ENCODE measurements at regions not wholly inside any gene's neighbourhood (a gene's known extent, or its start where the extent isn't known, plus 50 kb on each side); places are given as distances from the start of the nearest gene placed in this dataset.
A peak's percentile ranks its signal among the peaks of the same experiment; 100 is the strongest.
"Not testable (repeated sequence)": the region's sequence is repeated elsewhere in the genome, so short reads cannot be mapped to it uniquely, and the experiment has no call there.

DNA sequence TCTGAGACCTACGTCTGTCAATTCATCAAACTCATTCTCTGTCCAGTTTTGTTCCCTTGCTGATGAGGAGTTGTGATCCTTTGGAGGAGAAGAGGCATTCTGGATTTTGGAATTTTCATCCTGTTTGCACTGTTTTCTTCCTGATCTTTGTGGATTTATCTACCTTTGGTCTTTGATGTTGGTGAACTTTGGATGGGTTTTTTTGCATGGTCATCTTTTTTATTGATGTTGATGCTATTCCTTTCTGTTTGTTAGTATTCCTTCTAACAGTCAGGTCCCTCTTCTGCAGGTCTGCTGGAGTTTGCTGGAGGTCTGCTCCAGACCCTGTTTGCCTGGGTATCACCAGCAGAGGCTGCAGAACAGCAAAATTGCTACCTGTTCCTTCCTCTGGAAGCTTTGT is 322.2 kb downstream of the CCSER2 start:
- DNase-seq, result not testable (repeated sequence)

DNA sequence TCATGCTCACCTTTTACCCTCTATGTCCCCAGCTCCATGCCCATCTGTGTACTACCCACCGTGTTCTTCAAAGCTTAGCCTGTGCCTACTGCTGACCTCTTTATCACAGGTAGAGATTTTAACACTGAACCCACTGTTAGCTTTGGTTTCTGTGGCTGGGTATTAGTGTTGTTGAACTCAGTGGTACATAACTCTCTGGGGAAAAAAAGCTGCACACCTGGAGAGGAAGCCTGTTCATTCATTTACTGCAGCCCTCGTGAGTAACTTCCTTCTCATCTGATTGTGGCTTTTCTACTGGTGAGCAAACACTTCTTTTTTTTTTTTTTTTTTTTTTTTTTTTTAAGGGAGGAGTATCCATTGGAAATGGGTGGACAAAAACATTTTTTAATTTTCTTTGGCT is 326.3 kb downstream of the CCSER2 start:
- no peak for DNase-seq

DNA sequence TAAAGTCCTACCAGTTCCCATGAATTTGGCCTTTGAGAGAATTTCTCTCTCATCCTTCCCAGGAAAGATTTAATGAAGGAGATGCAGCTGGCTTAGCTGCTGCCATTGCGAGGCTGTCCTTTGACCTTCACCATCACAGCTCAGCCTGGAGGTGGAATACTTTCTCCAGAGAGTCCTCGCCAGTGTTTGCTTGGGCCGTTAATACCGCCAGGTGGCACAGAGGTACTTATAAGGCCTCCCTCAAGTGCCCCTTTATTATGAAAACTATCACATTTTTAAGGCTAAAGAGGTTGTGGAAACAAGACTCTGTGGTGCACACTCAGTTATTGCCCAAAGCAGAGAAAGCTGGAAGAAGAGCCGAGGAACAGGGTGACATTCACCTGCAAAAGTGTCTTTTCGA is 330.6 kb downstream of the CCSER2 start:
- no peak for DNase-seq

DNA sequence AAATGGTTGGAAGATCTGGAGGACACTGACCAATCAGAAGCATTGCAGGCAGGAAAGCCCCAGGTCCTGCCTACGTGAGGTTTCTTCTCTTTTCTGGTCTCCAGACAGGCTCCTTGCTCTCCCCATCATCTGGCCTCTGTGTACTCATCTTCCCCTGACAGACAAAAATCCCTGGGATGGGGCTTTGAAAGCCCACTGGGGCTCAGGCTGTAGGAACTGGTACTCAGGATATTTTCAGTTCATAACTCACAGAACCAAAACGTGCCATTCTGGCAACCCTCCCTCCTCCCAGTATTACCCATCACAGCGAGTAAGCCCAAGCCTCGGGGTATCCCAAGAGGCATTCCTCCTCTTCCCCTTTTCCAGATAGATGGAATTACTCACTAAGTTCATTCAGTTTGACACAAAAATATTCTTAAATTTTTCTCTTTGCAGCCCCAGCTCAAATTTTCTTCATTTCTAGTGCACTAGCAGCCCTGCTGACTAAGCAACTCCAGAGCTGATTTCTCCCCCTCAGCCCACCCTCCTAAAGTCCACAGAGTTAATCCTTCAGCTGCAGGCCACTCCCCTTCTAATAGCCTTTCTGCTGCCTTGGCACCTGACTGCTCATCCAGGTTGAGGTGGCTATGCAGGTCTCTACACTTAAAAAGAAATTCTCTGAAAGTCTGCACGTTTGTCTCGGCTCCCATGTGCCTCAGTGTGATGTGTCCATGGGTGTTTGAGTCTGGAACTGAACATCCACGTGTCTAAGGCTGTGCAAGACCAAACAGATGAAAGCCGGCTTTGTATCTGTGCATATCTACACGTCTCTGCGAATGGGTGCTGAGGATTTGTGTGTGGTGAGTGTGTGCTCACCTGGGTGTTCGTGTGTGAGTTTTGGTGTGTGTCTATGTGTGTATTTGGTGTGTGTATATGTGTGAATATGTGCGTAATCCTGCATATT is 331.4 kb downstream of the CCSER2 start:
- DNase-seq, result no peak

DNA sequence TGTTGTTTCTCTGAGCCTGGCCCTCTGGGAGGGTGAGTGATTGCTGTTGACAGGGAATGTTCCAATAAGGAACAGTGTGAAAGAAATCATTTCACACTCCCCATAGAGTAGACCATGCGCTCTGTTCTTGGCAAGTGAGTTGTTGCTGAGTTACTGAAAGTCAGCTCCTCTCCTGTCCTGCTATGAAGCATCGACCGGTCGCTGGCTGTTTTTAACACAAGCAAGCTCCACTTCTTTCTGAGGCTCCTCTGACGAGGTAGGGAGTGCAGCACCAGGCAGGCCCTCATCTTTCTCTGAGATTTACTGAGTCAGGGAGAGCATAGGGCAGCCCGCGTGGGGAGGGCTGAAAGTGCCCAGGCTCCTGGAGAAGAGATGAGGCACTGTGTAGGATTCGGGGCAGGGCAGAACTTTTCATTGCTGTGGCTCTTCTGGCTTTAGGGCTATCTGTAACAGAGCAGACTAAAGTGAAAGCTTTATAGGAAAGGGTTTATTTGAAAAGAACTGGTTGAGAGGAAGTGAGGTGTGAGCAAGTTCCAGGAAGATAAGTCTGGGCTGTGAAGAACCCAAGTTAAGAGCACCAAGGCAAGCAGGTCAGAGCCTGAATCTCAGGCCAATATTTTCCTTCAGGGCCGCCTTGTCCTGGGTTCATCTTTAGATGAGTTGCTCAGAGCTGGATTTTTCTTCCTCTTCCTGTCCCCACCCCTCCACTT is 332.2 kb downstream of the CCSER2 start:
- DNase-seq, result no peak

DNA sequence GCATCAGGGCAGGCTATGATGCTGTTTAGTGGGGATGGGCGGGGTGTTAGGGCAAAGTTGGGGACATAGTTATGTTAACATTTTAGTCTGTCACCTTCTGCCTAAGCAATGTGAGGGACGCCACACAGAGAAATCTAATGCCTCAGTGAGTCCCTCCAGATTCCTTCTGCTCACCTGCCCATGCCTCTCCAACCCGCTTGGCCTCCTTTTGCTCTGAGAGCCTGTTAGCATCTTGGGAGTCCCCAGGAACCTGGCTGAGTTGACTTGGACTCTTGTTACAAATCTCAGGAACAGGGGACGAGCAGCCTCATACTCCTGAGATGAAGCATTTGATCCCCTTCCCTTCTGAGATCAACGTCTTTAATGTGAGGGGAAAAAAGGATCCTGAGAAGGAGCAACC is 336.8 kb downstream of the CCSER2 start:
- no peak for DNase-seq

DNA sequence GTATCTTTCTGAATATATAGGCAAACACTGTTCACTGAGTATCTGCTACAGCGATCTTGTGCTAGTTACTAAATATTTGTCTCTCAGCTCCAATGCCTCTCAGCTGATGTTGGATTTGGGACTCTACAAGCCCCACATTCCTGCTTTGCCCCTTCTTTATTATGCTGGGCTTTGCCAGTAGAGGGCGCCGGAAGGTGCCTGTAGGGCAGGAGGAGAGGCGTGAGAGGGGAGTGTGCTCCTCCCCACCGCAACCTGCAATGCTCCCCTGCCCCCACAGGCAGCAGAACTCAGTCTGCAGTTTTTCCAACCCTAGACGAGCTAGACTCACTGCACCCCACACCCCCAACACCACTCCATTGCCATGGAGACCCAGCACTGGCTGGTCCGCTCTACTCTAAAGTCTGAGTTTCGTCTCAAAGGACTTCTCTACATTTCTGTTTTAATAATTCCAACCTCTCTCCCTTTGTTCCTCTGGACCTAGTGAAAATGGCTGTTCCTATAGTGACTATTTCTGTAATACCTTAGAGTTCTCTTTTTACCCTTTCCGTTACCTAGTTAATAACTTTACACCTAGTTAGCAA is 337.6 kb downstream of the CCSER2 start:
- peak; percentile 31 to 40 for DNase-seq

DNA sequence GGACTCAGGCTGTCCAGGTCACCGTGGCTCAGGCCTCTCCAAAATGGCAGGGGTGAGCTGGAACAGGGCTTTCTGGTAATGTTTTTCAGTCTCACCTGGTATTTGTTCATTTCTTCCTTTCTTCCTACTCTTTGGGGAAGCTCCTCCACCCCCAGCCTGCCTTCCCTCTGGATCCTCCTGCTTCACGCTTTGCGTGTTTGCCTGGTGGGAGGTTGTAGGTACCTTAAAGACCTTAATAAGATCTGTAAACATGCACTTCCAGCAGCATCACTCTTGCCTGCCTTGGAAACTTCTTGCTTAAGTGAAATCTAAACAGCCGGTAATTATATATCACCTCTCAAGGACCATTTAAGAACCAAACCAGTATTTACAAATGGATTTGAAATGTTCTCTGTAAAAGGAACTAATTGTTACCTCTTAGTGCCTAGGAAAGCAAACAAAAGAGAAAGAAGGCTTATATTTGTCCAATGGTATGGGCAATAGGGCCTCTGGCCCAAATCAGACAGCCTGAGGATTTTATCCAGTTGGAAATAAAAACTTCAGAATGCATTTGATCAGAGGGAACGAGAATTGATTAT is 339.9 kb downstream of the CCSER2 start:
- DNase-seq, result no peak

DNA sequence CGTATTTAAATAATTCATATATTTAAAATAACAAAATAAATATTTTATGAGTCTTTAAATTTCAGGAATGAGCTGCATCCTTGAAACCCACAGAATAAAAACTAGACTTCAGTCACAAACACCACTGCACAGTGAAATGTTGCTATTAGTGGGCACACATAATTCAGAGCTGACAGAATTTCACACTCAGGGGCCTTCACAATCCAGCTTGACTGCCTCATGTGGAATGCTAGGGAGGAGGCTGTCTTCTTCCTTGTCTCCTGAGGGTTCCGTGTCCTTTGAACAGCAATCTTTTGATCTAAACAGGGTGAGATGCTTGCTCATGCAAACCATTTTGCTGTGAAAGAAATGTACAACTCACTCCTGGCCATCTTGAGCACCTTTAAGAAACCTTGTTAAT is 346.7 kb downstream of the CCSER2 start:
- no peak for DNase-seq

DNA sequence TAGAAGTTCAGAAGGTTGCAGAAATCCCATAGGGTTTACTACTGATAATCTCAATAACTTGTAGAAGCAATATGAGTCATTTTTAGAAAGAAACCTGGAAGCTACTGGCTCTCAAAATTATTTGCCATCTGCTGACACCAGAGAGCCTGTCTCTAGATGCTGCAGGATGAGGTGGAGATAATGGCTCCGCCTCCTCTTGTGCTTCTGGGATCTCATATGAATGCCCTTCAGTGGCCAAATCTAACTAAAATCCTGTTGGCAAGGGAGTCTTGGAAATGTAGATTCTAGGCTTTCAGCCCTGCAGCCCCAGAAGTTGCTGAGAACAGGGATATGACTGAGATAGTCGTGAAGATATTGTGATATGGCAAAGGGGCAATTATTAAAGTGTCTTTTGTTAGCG is 348.1 kb downstream of the CCSER2 start:
- no peak for DNase-seq

DNA sequence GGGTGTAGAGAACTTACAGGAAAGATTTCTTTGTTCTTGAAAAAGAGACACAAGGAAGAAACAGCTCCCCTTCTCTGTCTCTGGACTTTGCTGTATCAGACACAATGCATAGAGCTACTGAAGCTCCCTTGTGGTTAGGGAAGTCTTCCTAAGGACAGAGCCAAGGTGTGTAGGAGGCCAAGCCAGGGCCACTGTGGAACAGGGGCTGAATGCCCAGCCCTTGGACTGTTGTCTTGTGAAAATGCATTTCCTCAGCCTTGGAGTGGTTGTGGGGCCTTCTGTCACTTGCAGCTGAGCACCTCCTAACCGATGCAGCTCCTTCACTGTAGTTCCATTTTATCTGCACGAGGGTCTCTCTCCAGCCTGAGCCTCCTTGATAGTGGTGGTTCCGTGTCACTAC is 353.4 kb downstream of the CCSER2 start:
- DNase-seq, result no peak

DNA sequence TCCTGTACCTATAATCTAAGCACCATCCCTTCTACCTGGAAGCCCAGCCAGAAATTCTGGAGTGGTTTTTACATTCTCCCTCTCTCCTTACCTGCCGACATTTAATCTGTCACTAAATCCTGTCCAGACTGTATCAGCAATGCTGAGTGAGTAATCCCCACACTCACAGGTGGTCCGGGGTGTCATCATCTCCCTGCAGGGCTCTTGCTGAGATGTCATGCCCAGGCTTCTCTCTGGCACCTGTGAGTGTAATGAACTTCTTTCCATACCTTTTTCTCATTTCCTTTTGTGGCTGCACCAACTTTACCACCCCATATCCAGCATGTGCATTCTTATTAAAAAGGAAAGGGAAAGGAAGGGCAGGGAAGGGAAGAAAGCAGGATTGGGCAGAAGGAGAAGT is 355.2 kb downstream of the CCSER2 start:
- no peak for DNase-seq

DNA sequence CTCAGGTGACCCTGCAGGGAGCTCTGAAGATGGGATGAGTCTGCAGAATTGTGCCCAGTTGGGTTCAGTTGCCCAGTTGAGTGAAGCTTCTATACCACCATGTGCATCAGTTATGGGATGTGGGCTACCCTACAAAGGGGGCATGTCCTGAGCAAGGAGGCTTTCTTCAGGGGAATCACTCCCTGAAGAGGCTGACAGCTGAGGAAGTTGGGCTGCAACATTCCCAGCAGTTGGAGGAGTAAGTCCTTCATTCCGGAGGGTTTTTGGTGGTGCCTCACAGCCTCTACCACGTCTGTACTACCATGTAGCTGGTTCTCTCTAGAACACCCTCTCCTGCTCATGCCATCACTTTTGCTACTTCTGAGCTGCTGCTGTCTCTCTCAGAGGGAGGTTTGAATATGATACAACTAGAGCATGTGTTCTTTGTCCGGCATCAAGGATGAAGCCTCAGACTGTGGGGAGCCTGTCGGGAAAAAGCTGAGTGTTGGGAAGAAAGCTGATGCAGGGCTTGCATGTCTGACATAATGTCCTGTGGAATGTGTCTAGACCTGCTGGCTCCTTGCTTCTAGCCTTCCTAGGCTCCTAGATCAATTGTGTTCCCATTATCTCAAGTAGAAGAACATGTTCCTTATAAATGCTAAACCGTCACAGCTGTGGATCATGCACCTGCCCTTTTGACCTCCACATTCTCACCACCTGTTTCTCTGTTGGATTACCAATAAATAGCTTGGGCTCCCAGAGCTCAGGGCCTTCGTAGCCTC is 355.8 kb downstream of the CCSER2 start:
- no peak for DNase-seq

DNA sequence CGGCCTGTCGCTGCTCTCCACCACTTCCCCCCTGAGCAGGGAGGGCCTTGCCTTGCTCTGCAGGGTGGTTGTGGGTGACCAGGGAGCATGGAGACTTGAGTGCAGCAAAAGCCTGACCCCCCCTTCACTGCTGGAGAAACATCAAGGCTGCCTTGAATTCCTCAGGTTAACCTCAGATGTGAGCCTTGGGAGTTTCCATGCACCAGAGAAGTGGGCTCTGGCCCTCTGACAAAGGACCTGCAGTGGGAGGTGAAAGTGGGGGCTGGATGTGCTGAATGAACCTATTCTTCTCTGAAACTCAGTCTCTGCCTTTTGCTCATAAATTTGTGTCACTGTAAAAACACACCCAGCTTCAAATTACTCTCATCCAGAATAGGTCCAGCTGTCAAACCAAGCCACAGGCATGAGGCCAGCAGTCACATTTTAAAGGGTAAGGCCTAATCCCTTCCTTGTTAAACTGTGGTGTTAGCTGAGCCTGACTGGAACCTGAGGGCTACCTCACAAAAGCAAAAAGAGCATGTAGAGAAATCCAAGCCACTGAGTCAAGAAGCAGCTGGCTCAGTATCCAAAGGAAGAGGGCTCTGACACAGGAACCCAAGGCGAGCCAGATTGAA is 356.8 kb downstream of the CCSER2 start:
- DNase-seq, result no peak

DNA sequence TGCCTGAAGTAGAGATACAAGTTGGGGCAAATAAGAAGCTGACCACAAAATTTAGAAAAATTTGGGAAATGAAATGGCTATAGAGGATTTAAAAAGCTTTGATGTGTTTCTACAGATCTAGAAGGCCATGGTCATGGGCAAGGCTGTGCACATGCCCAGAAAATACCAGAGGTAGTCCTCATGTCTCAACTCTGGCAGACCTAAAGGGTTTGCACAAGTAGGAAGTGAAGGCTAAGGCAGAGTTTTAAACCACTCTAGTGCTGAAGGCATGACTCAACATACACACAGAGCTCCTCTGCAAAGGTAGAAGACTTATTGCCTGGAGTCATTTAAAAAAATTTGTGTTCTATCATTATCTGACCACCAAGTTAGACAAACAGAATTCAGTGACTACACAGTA is 364.6 kb downstream of the CCSER2 start:
- no peak for DNase-seq

DNA sequence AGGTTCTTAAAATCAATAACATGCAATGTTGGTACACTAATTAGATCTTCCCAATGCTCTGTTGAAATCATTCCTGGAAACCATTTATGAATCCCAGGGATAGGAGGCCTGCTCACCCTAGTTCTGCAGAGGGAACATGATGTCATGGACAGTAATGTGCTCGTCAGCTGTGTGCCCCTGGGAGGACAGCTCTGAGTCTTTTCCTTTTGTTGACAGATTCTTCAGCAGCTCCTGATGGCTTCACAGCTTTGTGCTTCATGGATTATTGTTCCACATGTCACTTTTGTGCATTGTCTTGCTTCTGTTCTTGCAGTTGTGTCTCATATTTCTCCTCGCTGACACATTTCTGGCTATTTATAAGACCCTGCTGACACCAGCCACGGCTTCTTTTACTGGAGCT is 367.5 kb downstream of the CCSER2 start:
- no peak for DNase-seq

DNA sequence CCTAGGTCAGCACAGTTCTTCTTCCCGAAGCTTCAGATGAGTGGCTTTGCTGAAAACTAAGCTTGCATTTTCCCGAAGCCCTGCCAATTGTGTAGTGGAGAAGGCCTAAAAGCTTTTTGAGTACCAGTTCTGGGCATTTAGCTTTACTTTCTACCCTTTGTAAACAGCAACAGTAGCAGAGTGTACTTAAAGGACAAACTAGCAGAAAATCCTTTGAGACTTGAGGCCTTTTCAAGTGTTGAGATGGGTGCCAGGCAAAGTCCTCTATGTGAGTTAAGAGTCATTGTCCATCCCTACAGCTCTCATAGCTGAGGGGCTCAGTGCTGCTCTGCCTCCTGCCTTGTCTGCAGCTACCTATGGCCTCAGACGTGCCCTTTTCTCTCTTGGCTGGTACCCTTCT is 368.2 kb downstream of the CCSER2 start:
- DNase-seq, result no peak

DNA sequence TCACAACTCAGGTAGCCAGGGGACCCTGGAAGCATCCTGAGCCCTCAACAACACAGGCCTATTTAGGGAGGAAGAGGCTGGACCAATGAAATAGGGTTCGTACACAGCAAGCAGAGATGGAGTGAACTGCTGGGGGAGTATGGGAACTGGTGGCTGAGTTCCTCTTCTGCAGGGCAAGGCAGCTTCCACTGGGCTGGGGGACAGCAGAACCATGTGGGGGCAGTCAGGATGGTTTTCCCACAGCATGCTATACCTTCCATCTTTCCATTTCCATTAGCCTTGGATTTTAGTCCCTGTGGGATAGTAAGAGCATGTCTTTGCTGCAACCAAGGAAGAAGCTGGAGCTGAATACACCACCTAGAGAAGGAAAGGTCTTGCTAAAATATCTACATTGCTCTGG is 370.6 kb downstream of the CCSER2 start:
- DNase-seq, result no peak

DNA sequence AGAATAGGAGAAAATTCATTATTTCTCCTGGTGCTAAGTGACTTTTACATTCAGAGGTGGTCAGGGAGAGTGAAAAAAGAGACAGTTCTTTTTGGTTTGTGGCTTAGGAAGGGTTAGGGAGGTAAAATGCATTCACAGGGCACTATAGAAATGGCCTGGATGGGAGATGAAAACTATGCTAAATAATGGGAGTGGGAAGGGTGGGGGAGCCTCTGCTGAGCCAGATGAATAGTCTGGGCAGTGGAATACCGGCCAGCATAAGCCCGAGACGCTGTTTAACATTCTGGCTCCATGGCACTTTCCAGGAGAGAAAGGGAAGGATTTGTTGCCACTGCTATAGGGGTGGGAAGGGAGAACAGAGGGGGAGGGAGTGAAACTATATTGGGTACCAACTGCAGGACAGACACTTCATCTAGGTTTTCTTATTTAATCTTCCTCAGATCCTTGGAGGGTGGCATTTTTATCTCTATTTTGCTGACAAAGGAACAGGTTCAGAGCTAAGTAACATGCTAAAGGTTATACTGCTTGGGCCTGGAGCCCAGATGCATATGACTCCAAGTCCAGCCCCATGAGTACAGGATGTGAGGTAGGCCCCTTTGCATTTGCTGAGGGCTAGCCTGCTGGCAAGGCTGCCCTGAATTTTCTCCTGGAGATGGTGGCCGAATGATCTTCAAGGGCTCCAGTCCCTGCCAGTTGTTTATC is 372.4 kb downstream of the CCSER2 start:
- no peak for DNase-seq

DNA sequence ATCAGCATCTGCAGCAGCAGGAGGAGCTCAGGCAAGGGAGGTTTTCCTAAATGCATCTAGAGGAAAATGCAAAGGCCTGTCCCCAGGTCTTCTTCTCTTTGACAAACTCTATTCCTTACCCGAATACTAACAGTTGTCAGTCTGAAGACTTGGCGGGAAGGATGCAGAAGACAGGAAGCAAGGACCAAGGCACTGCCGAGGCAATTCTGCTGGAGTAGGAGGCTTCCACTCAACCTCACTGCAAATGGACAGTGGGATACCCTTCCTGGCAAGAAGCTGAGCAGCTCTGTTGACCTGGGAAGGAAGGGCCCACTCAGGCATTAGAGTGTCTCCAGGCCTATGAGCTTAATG is 373.0 kb downstream of the CCSER2 start:
- DNase-seq, result no peak

DNA sequence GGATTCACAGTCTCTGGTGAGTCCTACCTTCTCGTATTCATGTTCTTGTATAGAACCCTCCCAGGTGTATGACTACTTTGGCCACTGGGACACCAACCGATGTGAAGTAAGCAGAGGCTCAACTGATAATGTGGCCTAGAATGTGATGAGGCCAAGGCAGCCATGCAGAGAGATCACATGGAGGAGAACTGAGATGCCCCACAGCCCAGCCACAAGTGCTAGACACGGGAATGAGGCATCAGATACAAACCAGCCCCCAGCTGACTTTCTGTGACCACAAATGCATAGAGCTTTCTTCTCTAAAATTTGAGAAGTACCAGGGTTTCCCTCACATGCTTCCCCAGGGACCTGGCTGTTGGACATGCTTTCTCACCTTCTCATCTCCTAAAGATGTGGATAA is 375.7 kb downstream of the CCSER2 start:
- DNase-seq, result no peak

DNA sequence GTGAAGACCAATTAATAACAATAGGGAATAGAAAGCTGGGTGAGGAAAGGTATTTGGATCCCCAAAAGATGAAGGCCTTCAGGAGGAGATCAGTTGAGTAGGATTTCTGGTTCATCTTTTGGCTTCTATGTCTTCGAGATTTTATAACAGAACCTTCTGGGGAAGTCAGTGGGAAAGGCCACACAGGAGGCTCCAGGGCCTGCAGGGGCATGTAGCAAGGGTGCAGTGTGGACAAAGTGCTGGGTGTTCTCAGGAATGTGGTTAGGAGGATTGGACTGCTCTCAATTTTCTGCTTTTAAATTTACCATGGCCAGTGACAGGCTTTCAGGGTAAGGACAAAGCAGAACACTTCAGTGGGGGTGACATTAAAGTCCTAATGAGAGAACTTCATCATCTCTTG is 378.0 kb downstream of the CCSER2 start:
- no peak for DNase-seq

All from activated CD4-positive, alpha-beta T cell treated with anti-CD3 and anti-CD28 coated beads, Interleukin-2, amount 50 U/mL, for 48 hours (primary cell).